ENCODE measurements at regions not wholly inside any gene's neighbourhood (a gene's known extent, or its start where the extent isn't known, plus 50 kb on each side); places are given as distances from the start of the nearest gene placed in this dataset.

GRCh38 chr4:155001251-155001650, 207.2 kb upstream of the NPY2R start:
- Histone ChIP-seq H2AFZ (ENCODE audit: low read depth, low read length) (no peak overlapping the region), H3K4me1 (ENCODE audit: control insufficient read depth, extremely low read depth, insufficient read depth, low read length) (no peaks in the 10 kb centered on the region), H3K4me3 (replicated peaks in 1 of 3; ENCODE audit: insufficient read depth in 1 of 3, low read depth in 1 of 3, low read length in 3 of 3) (no peak overlapping the region), H3K4me2 (ENCODE audit: insufficient read depth, low read length) (no peak overlapping the region), H3K36me3 (ENCODE audit: control insufficient read depth in 2 of 2, extremely low read depth in 1 of 2, insufficient read depth in 2 of 2, low read length in 2 of 2) (no peaks in the 10 kb centered on the region), H3K79me2 (ENCODE audit: control insufficient read depth, insufficient read depth, low read length) (no peaks in the 10 kb centered on the region), H3K9me1 (replicated peaks; ENCODE audit: control insufficient read depth, extremely low read depth, insufficient read depth, low read length) (no peaks in the 10 kb centered on the region), H3K9ac (replicated peaks; ENCODE audit: extremely low read depth, insufficient read depth, low read length) (no peak overlapping the region), H4K20me1 (replicated peaks; ENCODE audit: control insufficient read depth, extremely low read depth, insufficient read depth, low read length) (no peaks in the 10 kb centered on the region), H3K27me3 (ENCODE audit: control insufficient read depth in 2 of 2, insufficient read depth in 2 of 2, low read length in 2 of 2) (no peaks in the 10 kb centered on the region), H3K9me3 (replicated peaks; ENCODE audit: control insufficient read depth, insufficient read depth, low read length) (no peaks in the 10 kb centered on the region), H3K27ac (ENCODE audit: insufficient read depth, low read depth, low read length) (no peak overlapping the region)
- TF ChIP-seq EZH2 (IDR thresholded peaks at IDR 0.05; ENCODE audit: borderline replicate concordance, low read depth, low read length, severe bottlenecking) (no peak), MAX (IDR thresholded peaks at IDR 0.05; ENCODE audit: insufficient read depth, insufficient read length) (no peak), FOS (IDR thresholded peaks at IDR 0.05; ENCODE audit: borderline replicate concordance, insufficient read depth, low read length) (no peak), POLR2A (IDR thresholded peaks at IDR 0.05; ENCODE audit: low read depth, low read length) (no peak), POLR2AphosphoS5 (IDR thresholded peaks at IDR 0.05; ENCODE audit: insufficient read depth, low read depth, low read length) (no peak), JUN (IDR thresholded peaks at IDR 0.05; ENCODE audit: borderline replicate concordance, insufficient read depth, insufficient read length, low read depth) (no peak), MYC (IDR thresholded peaks at IDR 0.05; ENCODE audit: low read depth, low read length) (no peak), GATA2 (IDR thresholded peaks at IDR 0.05; ENCODE audit: insufficient read depth, insufficient read length, low read depth, low read length) (no peak)
- TF ChIP-seq, protein P1, sequence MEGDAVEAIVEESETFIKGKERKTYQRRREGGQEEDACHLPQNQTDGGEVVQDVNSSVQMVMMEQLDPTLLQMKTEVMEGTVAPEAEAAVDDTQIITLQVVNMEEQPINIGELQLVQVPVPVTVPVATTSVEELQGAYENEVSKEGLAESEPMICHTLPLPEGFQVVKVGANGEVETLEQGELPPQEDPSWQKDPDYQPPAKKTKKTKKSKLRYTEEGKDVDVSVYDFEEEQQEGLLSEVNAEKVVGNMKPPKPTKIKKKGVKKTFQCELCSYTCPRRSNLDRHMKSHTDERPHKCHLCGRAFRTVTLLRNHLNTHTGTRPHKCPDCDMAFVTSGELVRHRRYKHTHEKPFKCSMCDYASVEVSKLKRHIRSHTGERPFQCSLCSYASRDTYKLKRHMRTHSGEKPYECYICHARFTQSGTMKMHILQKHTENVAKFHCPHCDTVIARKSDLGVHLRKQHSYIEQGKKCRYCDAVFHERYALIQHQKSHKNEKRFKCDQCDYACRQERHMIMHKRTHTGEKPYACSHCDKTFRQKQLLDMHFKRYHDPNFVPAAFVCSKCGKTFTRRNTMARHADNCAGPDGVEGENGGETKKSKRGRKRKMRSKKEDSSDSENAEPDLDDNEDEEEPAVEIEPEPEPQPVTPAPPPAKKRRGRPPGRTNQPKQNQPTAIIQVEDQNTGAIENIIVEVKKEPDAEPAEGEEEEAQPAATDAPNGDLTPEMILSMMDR (IDR thresholded peaks at IDR 0.05; ENCODE audit: extremely low read depth in 1 of 2, insufficient read depth in 1 of 2, low read depth in 1 of 2, low read length in 2 of 2) = no peak
- POLR2A ChIA-PET = interaction anchor here (0.7 kb wide), 1 partner anchor 788 kb away, joined by 4 read pairs; no protein-coding TSS in a partner anchor
- dilution Hi-C loops (cut with MboI; ENCODE audit: extremely low pct_ligation_motif_present, low sequenced_read_pairs) (no loop called here), intact Hi-C loops (cut with micrococcal nuclease) (no loop called here)
- no TSS peak for BruUV-seq (replicated peaks)
- DNase-seq (ENCODE audit: low read depth, low spot score) (no peak), FAIRE-seq (no peak)
- CTCF ChIA-PET = no interaction called here
